ENCODE measurements at regions not wholly inside any gene's neighbourhood (a gene's known extent, or its start where the extent isn't known, plus 50 kb on each side); places are given as distances from the start of the nearest gene placed in this dataset.

GRCh38 chr18:71523483-71524435 is 1020.4 kb downstream of the CBLN2 start:
- no peak for DNase-seq (ENCODE audit: low spot score)

GRCh38 chr18:71505526-71505925 is 1038.6 kb downstream of the CBLN2 start:
- DNase-seq (ENCODE audit: low spot score), result no peak

- no peak for DNase-seq (ENCODE audit: low spot score)
Measured at GRCh38 chr18:71503222-71503621, 1040.9 kb downstream of the CBLN2 start.

GRCh38 chr18:71485611-71486010 is 1058.5 kb downstream of the CBLN2 start:
- DNase-seq (ENCODE audit: low spot score), result no peak

GRCh38 chr18:71471963-71472725 is 1072.0 kb downstream of the CBLN2 start:
- no peak for DNase-seq (ENCODE audit: low spot score)

- DNase-seq (ENCODE audit: low spot score), result no peak
Measured at GRCh38 chr18:71456206-71456605, 1087.9 kb downstream of the CBLN2 start.

- no peak for DNase-seq (ENCODE audit: low spot score)
Measured at GRCh38 chr18:71450257-71450656, 1093.9 kb downstream of the CBLN2 start.

- DNase-seq (ENCODE audit: low spot score), result no peak
Measured at GRCh38 chr18:71443706-71444480, 1100.2 kb downstream of the CBLN2 start.

- no peak for DNase-seq (ENCODE audit: low spot score)
Measured at GRCh38 chr18:71442731-71443141, 1101.4 kb downstream of the CBLN2 start.

GRCh38 chr18:71441156-71441555 is 1103.0 kb downstream of the CBLN2 start:
- DNase-seq (ENCODE audit: low spot score), result no peak

GRCh38 chr18:71437511-71437910 is 1106.6 kb downstream of the CBLN2 start:
- no peak for DNase-seq (ENCODE audit: low spot score)

GRCh38 chr18:71433373-71433772 is 1110.8 kb downstream of the CBLN2 start:
- no peak for DNase-seq (ENCODE audit: low spot score)

GRCh38 chr18:71431689-71432088 is 1112.5 kb downstream of the CBLN2 start:
- no peak for DNase-seq (ENCODE audit: low spot score)

- no peak for DNase-seq (ENCODE audit: low spot score)
Measured at GRCh38 chr18:71431171-71431570, 1113.0 kb downstream of the CBLN2 start.

GRCh38 chr18:71426441-71426840 is 1117.7 kb downstream of the CBLN2 start:
- DNase-seq (ENCODE audit: low spot score), result no peak

GRCh38 chr18:71405169-71405809 is 1116.4 kb downstream of the SOCS6 start:
- DNase-seq (ENCODE audit: low spot score), result no peak

- no peak for DNase-seq (ENCODE audit: low spot score)
Measured at GRCh38 chr18:71403501-71403900, 1114.7 kb downstream of the SOCS6 start.

- no peak for DNase-seq (ENCODE audit: low spot score)
Measured at GRCh38 chr18:71398531-71398930, 1109.7 kb downstream of the SOCS6 start.

GRCh38 chr18:71388148-71388547 is 1099.3 kb downstream of the SOCS6 start:
- DNase-seq (ENCODE audit: low spot score), result no peak

GRCh38 chr18:71374294-71375000 is 1085.6 kb downstream of the SOCS6 start:
- no peak for DNase-seq (ENCODE audit: low spot score)

GRCh38 chr18:71371951-71372605 is 1083.2 kb downstream of the SOCS6 start:
- DNase-seq (ENCODE audit: low spot score), result no peak
